ENCODE measurements at regions not wholly inside any gene's neighbourhood (a gene's known extent, or its start where the extent isn't known, plus 50 kb on each side); places are given as distances from the start of the nearest gene placed in this dataset.
A peak's percentile ranks its signal among the peaks of the same experiment; 100 is the strongest.

- DNase-seq (no peak), ATAC-seq (no peak)
- intact Hi-C loops (cut with DNase I, micrococcal nuclease) = no loop called here
These were observed 62.0 kb upstream of the GALNT2 start for GRCh38 chr1:230005040-230005439.

GRCh38 chr1:230008721-230009120 is 58.3 kb upstream of the GALNT2 start:
- no peak for DNase-seq
- intact Hi-C loops (cut with DNase I, micrococcal nuclease) = no loop called here
- ATAC-seq = no peak

GRCh38 chr1:230009611-230010313 is 57.3 kb upstream of the GALNT2 start:
- intact Hi-C loops (cut with DNase I, micrococcal nuclease) = no loop called here
- DNase-seq (no peak), ATAC-seq (no peak)

DNA sequence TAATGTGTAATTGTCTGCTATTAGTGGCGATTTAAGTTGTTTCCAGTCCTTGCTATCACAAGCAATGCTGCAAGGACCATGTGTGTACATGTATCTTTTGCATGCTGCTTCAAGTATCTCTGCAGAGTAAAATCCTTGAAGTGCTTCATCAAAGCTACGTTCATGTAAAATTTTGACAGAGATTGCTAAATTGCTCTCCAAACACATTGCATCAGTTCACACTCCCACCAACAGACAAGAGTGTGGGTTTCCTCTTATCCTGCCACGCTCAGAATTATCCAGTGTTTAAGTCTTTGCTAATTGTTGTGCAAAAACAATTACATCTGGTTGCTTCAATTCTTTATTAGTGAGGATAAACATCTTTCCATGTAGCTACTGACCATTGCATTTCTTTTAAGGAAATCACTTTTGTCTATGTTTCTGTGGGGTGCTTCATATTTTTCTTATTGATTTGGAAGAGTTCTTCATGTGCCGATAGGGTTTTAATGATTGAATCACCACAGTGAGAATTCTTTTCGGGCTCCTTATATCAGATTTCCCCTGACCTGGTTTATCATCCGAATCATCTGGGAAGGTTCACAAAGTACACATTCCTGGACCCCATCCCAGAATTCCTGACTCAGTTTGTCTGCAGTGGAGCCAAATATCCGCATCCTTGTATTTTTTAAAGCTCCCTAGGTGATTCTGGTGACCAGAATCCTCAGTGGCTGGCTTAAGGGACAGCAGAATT is 56.3 kb upstream of the GALNT2 start:
- DNase-seq (no peak), ATAC-seq (no peak)
- intact Hi-C loops (cut with DNase I, micrococcal nuclease) = no loop called here

GRCh38 chr1:230011333-230012092 is 55.5 kb upstream of the GALNT2 start:
- ATAC-seq = no peak
- intact Hi-C loops (cut with DNase I, micrococcal nuclease) = no loop called here
- DNase-seq = no peak

- ATAC-seq (no peak), DNase-seq (no peak)
- intact Hi-C loops (cut with DNase I, micrococcal nuclease) = no loop called here
These were observed 55.0 kb upstream of the GALNT2 start for GRCh38 chr1:230012093-230012393.

DNA sequence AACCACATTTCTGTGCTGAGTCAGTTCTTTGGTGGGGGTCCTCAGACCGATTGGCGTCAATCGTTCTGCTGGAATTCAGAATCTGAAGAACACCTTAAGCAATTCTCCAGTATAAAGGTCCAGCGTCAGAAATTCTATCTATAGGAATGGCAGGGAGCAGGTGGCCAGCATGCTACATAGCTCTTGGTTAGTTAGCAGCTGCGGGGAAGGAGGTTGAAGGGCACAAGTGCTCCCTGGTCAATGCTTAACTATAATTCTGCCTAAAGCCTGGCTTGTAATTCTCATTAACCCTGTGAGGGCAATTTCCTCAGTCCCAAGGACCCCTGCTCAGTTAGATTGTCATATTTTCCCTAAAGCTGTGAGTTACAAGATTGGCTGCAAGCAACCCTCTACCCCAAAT is 54.3 kb upstream of the GALNT2 start:
- intact Hi-C loops (cut with DNase I, micrococcal nuclease) = no loop called here
- no peak for DNase-seq
- ATAC-seq = peak; percentile 37

DNA sequence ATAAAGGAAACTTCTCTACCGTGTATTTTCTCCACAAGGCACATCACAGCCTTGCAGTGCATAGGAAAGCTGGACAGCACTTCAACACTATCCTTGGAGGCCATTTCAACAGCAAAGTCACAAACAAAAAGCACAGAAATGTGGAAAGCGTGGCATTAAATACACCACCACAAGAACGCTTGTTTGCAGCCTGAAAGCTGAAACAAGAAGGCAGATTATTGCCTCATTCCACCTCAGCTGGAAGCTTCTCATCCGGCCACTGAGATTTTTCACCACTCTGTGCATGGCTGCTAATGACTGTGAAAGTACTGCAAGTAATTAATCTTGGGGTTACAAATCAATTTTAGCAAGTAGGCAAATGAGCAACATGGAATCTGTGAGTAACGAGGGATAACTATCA is 50.9 kb upstream of the GALNT2 start:
- intact Hi-C loops (cut with DNase I, micrococcal nuclease) = no loop called here
- DNase-seq (no peak), ATAC-seq (no peak)

Measured in left colon (tissue), 2 donors.